ENCODE measurements at regions not wholly inside any gene's neighbourhood (a gene's known extent, or its start where the extent isn't known, plus 50 kb on each side); places are given as distances from the start of the nearest gene placed in this dataset.
A peak's percentile ranks its signal among the peaks of the same experiment; 100 is the strongest.

- Histone ChIP-seq H3K36me3 (ENCODE audit: insufficient read depth, low read length) (no peaks in the 10 kb centered on the region), H3K9me3 (ENCODE audit: low read length) (no peaks in the 10 kb centered on the region), H3K27me3 (ENCODE audit: insufficient read depth, low read length, poor library complexity, severe bottlenecking) (no peaks in the 10 kb centered on the region), H3K27ac (ENCODE audit: low read depth, low read length) (no peak overlapping the region), H3K4me1 (ENCODE audit: insufficient read depth, low read length) (no peaks in the 10 kb centered on the region), H3K4me3 (ENCODE audit: low read length) (no peak overlapping the region)
- Mint-ChIP-seq H3K9me3 (no peaks in the 10 kb centered on the region), H3K27ac (no peak overlapping the region), H3K4me1 (no peaks in the 10 kb centered on the region), H3K4me3 (no peak overlapping the region), H3K27me3 (peaks cover 8 to 13% of the 10 kb centered on the region in 2 donors), H3K36me3 (peaks cover 0 to 1% (median 0%) of the 10 kb centered on the region in 3 donors)
- ChIA-PET POLR2A (no interaction called here), CTCF (no interaction called here)
- no peak for DNase-seq
Observed at GRCh38 chr19:31126236-31126635, 223.0 kb downstream of the TSHZ3 start.

GRCh38 chr19:31125071-31125470, 224.2 kb downstream of the TSHZ3 start:
- Histone ChIP-seq H3K4me1 (ENCODE audit: insufficient read depth, low read length) (no peaks in the 10 kb centered on the region), H3K9me3 (ENCODE audit: low read length) (no peaks in the 10 kb centered on the region), H3K36me3 (ENCODE audit: insufficient read depth, low read length) (no peaks in the 10 kb centered on the region), H3K27ac (ENCODE audit: low read depth, low read length) (no peak overlapping the region), H3K4me3 (ENCODE audit: low read length) (no peak overlapping the region), H3K27me3 (ENCODE audit: insufficient read depth, low read length, poor library complexity, severe bottlenecking) (no peaks in the 10 kb centered on the region)
- no peak for DNase-seq
- Mint-ChIP-seq H3K27ac (no peak overlapping the region), H3K27me3 (peaks cover 6 to 8% of the 10 kb centered on the region in 2 donors), H3K9me3 (no peaks in the 10 kb centered on the region), H3K4me3 (no peak overlapping the region), H3K4me1 (no peaks in the 10 kb centered on the region), H3K36me3 (peaks cover 0 to 1% (median 0%) of the 10 kb centered on the region in 3 donors)
- POLR2A ChIA-PET: no interaction called here
- CTCF ChIA-PET: no interaction called here

- Mint-ChIP-seq H3K27ac (no peak overlapping the region), H3K4me3 (no peak overlapping the region), H3K27me3 (peaks cover 0 to 2% of the 10 kb centered on the region in 2 donors), H3K4me1 (no peaks in the 10 kb centered on the region), H3K36me3 (no peaks in the 10 kb centered on the region), H3K9me3 (no peaks in the 10 kb centered on the region)
- H3K27ac ChIP-seq (ENCODE audit: low read depth, low read length): no peak overlapping the region
- H3K27me3 ChIP-seq (ENCODE audit: insufficient read depth, low read length, poor library complexity, severe bottlenecking): no peaks in the 10 kb centered on the region
- no peak for DNase-seq
- no peaks in the 10 kb centered on the region for H3K36me3 ChIP-seq (ENCODE audit: insufficient read depth, low read length)
- no peak overlapping the region for H3K4me3 ChIP-seq (ENCODE audit: low read length)
- ChIA-PET POLR2A (no interaction called here), CTCF (no interaction called here)
- no peaks in the 10 kb centered on the region for H3K4me1 ChIP-seq (ENCODE audit: insufficient read depth, low read length)
- no peaks in the 10 kb centered on the region for H3K9me3 ChIP-seq (ENCODE audit: low read length)
Observed at GRCh38 chr19:31121501-31121900, 227.7 kb downstream of the TSHZ3 start.

GRCh38 chr19:31120952-31121351, 228.3 kb downstream of the TSHZ3 start:
- H3K9me3 ChIP-seq (ENCODE audit: low read length): no peaks in the 10 kb centered on the region
- no peaks in the 10 kb centered on the region for H3K4me1 ChIP-seq (ENCODE audit: insufficient read depth, low read length)
- Mint-ChIP-seq H3K9me3 (no peaks in the 10 kb centered on the region), H3K27me3 (peaks cover 0 to 2% of the 10 kb centered on the region in 2 donors), H3K27ac (no peak overlapping the region), H3K36me3 (no peaks in the 10 kb centered on the region), H3K4me1 (no peaks in the 10 kb centered on the region), H3K4me3 (no peak overlapping the region)
- ChIA-PET CTCF (no interaction called here), POLR2A (no interaction called here)
- no peaks in the 10 kb centered on the region for H3K36me3 ChIP-seq (ENCODE audit: insufficient read depth, low read length)
- no peak overlapping the region for H3K27ac ChIP-seq (ENCODE audit: low read depth, low read length)
- no peak for DNase-seq
- no peak overlapping the region for H3K4me3 ChIP-seq (ENCODE audit: low read length)
- H3K27me3 ChIP-seq (ENCODE audit: insufficient read depth, low read length, poor library complexity, severe bottlenecking): no peaks in the 10 kb centered on the region

- CTCF ChIA-PET: interaction anchor here (0.6 kb wide), 1 partner anchor 220 kb away, joined by 3 read pairs; no protein-coding TSS in a partner anchor
- H3K4me1 Mint-ChIP-seq: no peaks in the 10 kb centered on the region
- no peaks in the 10 kb centered on the region for H3K9me3 Mint-ChIP-seq
- DNase-seq: no peak
- no peak overlapping the region for H3K27ac ChIP-seq (ENCODE audit: low read depth, low read length)
- no peaks in the 10 kb centered on the region for H3K36me3 Mint-ChIP-seq
- no peak overlapping the region for H3K4me3 ChIP-seq (ENCODE audit: low read length)
- no peaks in the 10 kb centered on the region for H3K27me3 ChIP-seq (ENCODE audit: insufficient read depth, low read length, poor library complexity, severe bottlenecking)
- POLR2A ChIA-PET: no interaction called here
- no peaks in the 10 kb centered on the region for H3K4me1 ChIP-seq (ENCODE audit: insufficient read depth, low read length)
- H3K27me3 Mint-ChIP-seq: peaks cover 0 to 2% of the 10 kb centered on the region in 2 donors
- H3K36me3 ChIP-seq (ENCODE audit: insufficient read depth, low read length): no peaks in the 10 kb centered on the region
- H3K27ac Mint-ChIP-seq: peak overlapping the region in 1 of 8 donors; percentile 38
- no peak overlapping the region for H3K4me3 Mint-ChIP-seq
- H3K9me3 ChIP-seq (ENCODE audit: low read length): no peaks in the 10 kb centered on the region
Observed at GRCh38 chr19:31119951-31120690, 229.1 kb downstream of the TSHZ3 start.

- Mint-ChIP-seq H3K4me3 (no peak overlapping the region), H3K9me3 (no peaks in the 10 kb centered on the region), H3K36me3 (no peaks in the 10 kb centered on the region), H3K4me1 (no peaks in the 10 kb centered on the region), H3K27me3 (peaks cover 2 to 8% of the 10 kb centered on the region in 2 donors), H3K27ac (no peak overlapping the region)
- Histone ChIP-seq H3K9me3 (ENCODE audit: low read length) (no peaks in the 10 kb centered on the region), H3K36me3 (ENCODE audit: insufficient read depth, low read length) (no peaks in the 10 kb centered on the region), H3K27ac (ENCODE audit: low read depth, low read length) (no peak overlapping the region), H3K4me1 (ENCODE audit: insufficient read depth, low read length) (no peaks in the 10 kb centered on the region), H3K27me3 (ENCODE audit: insufficient read depth, low read length, poor library complexity, severe bottlenecking) (no peaks in the 10 kb centered on the region), H3K4me3 (ENCODE audit: low read length) (no peak overlapping the region)
- ChIA-PET CTCF (no interaction called here), POLR2A (no interaction called here)
- no peak for DNase-seq
Observed at GRCh38 chr19:31118986-31119385, 230.2 kb downstream of the TSHZ3 start.

- CTCF ChIA-PET: no interaction called here
- H3K27ac ChIP-seq (ENCODE audit: low read depth, low read length): no peak overlapping the region
- Mint-ChIP-seq H3K4me3 (no peak overlapping the region), H3K9me3 (no peaks in the 10 kb centered on the region), H3K4me1 (no peaks in the 10 kb centered on the region), H3K36me3 (no peaks in the 10 kb centered on the region), H3K27ac (no peak overlapping the region), H3K27me3 (peaks cover 2 to 12% of the 10 kb centered on the region in 2 donors)
- POLR2A ChIA-PET: no interaction called here
- H3K36me3 ChIP-seq (ENCODE audit: insufficient read depth, low read length): no peaks in the 10 kb centered on the region
- DNase-seq: no peak
- H3K4me1 ChIP-seq (ENCODE audit: insufficient read depth, low read length): no peaks in the 10 kb centered on the region
- no peaks in the 10 kb centered on the region for H3K27me3 ChIP-seq (ENCODE audit: insufficient read depth, low read length, poor library complexity, severe bottlenecking)
- no peaks in the 10 kb centered on the region for H3K9me3 ChIP-seq (ENCODE audit: low read length)
- no peak overlapping the region for H3K4me3 ChIP-seq (ENCODE audit: low read length)
Observed at GRCh38 chr19:31118287-31118955, 230.8 kb downstream of the TSHZ3 start.

GRCh38 chr19:31114585-31114984, 234.7 kb downstream of the TSHZ3 start:
- H3K36me3 Mint-ChIP-seq: no peaks in the 10 kb centered on the region
- peaks cover 4% of the 10 kb centered on the region for H3K4me1 ChIP-seq (ENCODE audit: insufficient read depth, low read length)
- H3K4me3 Mint-ChIP-seq: no peak overlapping the region
- H3K27me3 ChIP-seq (ENCODE audit: insufficient read depth, low read length, poor library complexity, severe bottlenecking): peaks cover 4% of the 10 kb centered on the region
- H3K36me3 ChIP-seq (ENCODE audit: insufficient read depth, low read length): no peaks in the 10 kb centered on the region
- no peak overlapping the region for H3K27ac ChIP-seq (ENCODE audit: low read depth, low read length)
- POLR2A ChIA-PET: no interaction called here
- H3K9me3 ChIP-seq (ENCODE audit: low read length): no peaks in the 10 kb centered on the region
- peaks cover 18 to 43% of the 10 kb centered on the region in 2 donors for H3K27me3 Mint-ChIP-seq
- CTCF ChIA-PET: no interaction called here
- peaks cover 3 to 4% (median 3%) of the 10 kb centered on the region in 3 donors for H3K4me1 Mint-ChIP-seq
- H3K27ac Mint-ChIP-seq: no peak overlapping the region
- H3K9me3 Mint-ChIP-seq: peaks cover 0 to 2% (median 0%) of the 10 kb centered on the region in 5 donors
- DNase-seq: no peak
- H3K4me3 ChIP-seq (ENCODE audit: low read length): no peak overlapping the region

Measured in CD8-positive, alpha-beta memory T cell (primary cell).